Left hindlimb (tissue), 1 donor: ENCODE measurements at regions not wholly inside any gene's neighbourhood (a gene's known extent, or its start where the extent isn't known, plus 50 kb on each side); places are given as distances from the start of the nearest gene placed in this dataset.

Source experiments
- DNase-seq: peaks from one replicate; pipeline ENCODE4 v3.0.0-alpha.2; 2018

GRCh38 chr21:35354078-35354477 is 305.0 kb upstream of the RUNX1 start:
- no peak for DNase-seq

- no peak for DNase-seq
These were observed 303.7 kb upstream of the RUNX1 start for GRCh38 chr21:35352793-35353192.

- DNase-seq, result no peak
These were observed 303.1 kb upstream of the RUNX1 start for GRCh38 chr21:35352066-35352770.

GRCh38 chr21:35351434-35351833 is 302.3 kb upstream of the RUNX1 start:
- DNase-seq, result no peak

DNA sequence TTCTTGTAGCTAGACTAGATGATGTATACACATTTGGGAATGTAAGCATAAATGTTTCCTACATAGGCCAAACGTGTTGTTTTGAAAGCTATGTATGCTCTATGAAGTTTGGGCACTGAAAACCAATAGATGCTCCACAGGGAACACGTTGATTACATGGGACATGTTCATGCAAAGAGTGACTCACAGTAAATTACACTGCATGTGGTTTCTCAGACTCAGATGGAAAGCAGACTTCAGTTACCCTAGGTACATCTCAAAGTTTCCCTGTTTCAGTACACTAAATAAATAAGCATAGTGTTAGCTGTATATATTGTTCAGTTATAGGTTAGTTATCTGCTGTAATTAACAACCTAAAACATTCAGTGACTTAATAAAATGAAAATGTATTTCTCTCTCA is 301.9 kb upstream of the RUNX1 start:
- no peak for DNase-seq

GRCh38 chr21:35349376-35350080 is 300.4 kb upstream of the RUNX1 start:
- peak; percentile 56 for DNase-seq

DNA sequence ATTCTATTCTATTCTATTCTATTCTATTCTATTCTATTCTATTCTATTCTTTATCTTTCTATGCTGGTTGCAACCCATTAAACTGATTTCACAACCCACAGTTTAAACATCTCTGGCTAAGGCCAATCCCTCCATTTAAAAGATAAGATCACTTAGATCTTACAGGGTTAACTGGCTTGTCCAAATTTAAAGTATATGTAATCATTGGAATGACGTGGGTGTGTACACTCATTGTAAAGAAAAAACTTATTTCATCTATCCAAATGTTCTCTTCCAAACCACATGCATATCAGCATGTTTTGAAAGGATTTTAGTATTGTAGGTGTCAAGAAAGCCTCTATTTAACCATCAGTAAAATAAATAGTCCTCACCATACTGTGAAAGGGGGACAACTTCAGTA is 299.6 kb upstream of the RUNX1 start:
- DNase-seq, result no peak

DNA sequence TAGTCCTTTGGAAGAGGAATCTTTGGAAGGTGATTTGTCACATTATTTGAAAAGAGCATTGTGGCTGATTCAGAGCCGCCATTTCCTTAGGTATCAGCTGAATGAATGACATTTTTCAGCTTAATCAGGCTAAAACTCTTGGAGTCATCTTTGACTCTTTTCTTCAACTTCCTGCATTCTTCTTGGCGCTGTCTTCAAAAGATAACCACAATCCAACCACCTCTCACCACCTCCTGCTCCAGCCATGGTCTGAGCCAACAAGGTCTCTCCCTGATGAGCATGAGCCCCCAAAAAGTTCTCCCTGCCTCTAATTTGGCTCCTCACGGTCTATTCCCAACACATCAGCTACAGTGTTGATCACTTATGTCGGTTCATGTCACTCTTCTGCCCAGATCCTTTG is 297.6 kb upstream of the RUNX1 start:
- no peak for DNase-seq

- DNase-seq, result no peak
These were observed 296.9 kb upstream of the RUNX1 start for GRCh38 chr21:35345954-35346353.

DNA sequence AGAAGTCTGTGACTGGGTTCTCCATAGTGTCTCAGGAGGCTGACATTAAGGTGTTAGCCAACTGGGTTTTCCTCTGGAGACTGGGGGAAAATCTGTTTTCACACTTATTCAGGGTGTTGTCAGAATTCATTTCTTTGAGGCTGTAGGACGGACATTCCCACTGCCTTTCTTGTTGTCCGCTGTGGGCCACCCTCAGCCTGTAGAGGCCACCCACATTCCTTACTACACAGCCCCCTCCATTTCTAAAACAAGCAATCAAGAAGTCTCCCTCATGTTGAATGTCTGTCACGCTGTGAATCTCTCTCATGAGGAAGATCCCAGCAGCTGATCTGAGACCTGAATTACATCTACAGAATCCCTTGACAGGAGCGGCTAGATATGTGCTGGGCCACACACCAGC is 295.5 kb upstream of the RUNX1 start:
- no peak for DNase-seq

DNA sequence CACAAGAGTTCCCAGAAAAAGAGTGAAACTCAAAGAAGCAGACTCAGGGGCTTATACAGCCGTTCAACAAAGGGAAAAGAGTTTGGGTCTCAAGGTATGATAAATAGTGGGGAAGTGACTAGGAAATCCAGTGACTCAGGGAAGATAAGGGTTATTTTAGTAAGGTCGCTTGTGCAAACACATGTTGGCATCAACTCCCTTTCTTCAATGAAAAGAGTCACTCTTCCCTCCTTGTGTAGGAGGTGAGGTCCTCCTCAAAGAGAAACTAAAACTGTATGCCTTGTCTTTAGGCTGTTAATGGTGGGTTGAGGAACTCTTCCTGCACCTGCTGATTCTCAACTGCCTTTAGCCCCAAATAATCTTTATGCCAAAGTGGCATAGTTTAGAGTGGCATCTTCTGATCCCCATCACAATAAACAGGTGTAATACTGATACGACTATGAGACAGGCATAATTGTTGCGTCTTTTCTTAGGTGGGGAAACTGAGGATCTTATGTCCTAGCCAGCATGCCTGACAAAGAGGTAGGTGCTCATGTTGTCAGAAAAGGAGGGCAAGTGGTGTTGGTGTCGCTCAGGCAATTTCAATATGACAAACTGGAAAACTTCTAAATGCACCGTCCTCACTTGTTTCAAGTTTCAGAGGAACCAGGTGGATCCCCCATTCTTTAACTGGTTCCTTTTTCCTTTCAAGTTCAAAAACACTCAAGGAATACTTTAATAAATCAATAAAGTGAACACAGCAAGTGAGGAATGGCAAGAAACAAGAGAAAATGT is 294.1 kb upstream of the RUNX1 start:
- no peak for DNase-seq

- no peak for DNase-seq
These were observed 293.3 kb upstream of the RUNX1 start for GRCh38 chr21:35342440-35342839.

DNA sequence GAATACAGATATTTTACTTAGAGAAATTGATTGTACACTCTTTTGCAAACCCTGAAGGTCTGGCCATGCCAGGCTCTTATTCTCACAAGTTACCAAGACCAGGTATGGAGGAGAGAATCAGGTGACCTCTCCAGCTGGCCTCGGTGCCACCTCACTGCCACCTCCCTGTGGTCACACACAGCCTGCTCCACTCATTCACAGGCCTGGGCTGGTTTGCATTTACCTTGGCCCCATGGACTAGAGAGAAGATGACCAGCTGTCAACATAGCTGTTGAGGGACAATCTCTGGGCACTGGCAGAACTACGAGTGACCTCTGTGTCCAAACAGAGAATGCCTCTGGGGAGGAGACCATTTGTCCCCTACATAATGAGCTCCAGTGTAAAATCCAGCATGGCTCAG is 291.2 kb upstream of the RUNX1 start:
- DNase-seq, result no peak

DNA sequence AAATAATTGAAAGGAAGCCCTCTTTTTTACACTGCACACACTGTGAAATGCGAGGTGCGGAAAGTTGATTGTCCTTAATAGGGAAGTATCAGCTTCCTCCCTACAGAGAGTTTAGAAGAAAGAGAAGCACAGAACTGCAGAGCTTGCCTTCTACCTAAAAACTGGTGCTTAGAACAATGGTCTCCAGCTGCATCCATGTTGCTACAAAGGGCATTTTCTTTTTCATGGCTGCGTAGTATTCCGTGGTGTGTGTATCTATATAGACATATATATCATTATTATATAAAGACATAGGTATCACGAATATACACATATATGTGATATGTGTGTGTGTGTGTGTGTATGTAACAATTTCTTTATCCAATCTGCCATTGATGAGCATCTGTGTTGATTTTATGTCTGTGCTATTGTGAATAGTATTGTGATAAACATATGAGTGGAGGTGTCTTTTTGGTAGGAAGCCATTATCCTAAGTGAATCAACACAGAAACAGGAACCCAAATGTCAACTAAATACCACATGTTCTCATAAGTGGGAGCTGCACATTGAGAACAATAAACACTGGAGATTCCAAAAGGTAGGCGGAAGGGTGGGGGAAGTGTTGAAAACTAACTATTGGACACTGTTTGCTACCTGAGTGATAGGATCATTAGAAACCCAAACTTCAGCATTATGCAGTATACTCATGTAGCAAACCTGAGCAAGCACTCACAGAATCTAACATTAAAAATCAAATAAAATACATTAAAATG is 290.0 kb upstream of the RUNX1 start:
- DNase-seq, result no peak

- no peak for DNase-seq
These were observed 289.2 kb upstream of the RUNX1 start for GRCh38 chr21:35338281-35338680.

- DNase-seq, result no peak
These were observed 288.5 kb upstream of the RUNX1 start for GRCh38 chr21:35337573-35337972.

GRCh38 chr21:35336534-35336933 is 287.4 kb upstream of the RUNX1 start:
- DNase-seq, result no peak

- no peak for DNase-seq
These were observed 286.9 kb upstream of the RUNX1 start for GRCh38 chr21:35335951-35336446.

DNA sequence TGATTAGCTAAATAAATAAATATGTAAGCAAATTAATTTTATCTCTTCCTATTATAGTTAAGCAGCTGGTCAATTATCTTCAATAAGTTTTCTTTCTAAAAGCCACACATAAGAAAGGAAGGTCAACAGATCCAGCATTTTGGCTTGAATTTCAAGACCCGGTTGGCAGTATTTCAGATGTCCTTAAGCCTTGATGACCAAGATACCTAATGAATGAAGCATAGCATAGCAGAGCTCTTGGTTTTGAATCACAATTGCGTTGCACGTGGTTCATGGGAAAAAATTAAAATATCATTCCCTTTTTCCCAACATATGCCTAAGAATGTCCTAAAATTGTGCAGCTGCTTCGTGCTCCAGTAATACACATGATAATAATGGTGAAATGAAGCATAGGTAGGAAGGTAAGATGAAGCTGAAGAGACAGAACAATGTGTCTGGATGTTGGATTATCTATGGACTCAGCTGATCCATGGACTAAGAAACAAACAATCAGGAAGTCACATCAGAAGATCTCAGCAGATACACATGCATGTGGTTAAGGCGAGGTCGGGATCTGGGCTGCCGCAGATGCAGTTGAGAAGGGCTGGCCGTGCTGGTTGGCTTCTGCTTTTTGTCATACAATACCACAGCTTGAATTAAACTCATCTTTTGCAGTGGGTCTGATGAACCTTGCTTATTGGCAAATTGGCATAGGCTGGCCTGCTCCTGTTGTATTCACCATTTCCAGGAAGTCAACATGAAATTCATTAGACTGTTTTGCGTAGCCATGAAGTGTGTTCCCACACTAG is 284.9 kb upstream of the RUNX1 start:
- no peak for DNase-seq

GRCh38 chr21:35332841-35333426 is 283.8 kb upstream of the RUNX1 start:
- DNase-seq, result no peak

- no peak for DNase-seq
These were observed 281.0 kb upstream of the RUNX1 start for GRCh38 chr21:35329940-35330660.
